NOMO-1 treated with DMSO at 0.1 percent for 48 hours (cell line): ENCODE measurements at regions not wholly inside any gene's neighbourhood (a gene's known extent, or its start where the extent isn't known, plus 50 kb on each side); places are given as distances from the start of the nearest gene placed in this dataset.

Source experiments
- DNase-seq: peaks from one replicate; lab custom pipeline; 2025; ENCODE audit not compliant: unreplicated experiment; lab: John Stamatoyannopoulos, UW

- DNase-seq: no peak
Measured at GRCh38 chr11:112508750-112509149, 248.1 kb upstream of the PLET1 start.

GRCh38 chr11:112509300-112509699, 248.6 kb upstream of the PLET1 start:
- DNase-seq: no peak

- DNase-seq: no peak
Measured at GRCh38 chr11:112511271-112511670, 250.6 kb upstream of the PLET1 start.

GRCh38 chr11:112511911-112512310, 251.3 kb upstream of the PLET1 start:
- DNase-seq: no peak

- DNase-seq: no peak
Measured at GRCh38 chr11:112513417-112513816, 252.8 kb upstream of the PLET1 start.

- DNase-seq: no peak
Measured at GRCh38 chr11:112514011-112514740, 253.5 kb upstream of the PLET1 start.

GRCh38 chr11:112516261-112516660, 255.6 kb upstream of the PLET1 start:
- no peak for DNase-seq

GRCh38 chr11:112516755-112517154, 256.1 kb upstream of the PLET1 start:
- DNase-seq: no peak

- no peak for DNase-seq
Measured at GRCh38 chr11:112518371-112518770, 257.7 kb upstream of the PLET1 start.

GRCh38 chr11:112519751-112520150, 259.1 kb upstream of the PLET1 start:
- no peak for DNase-seq

- DNase-seq: no peak
Measured at GRCh38 chr11:112520354-112520753, 259.7 kb upstream of the PLET1 start.

GRCh38 chr11:112522536-112522935, 261.9 kb upstream of the PLET1 start:
- peak; percentile 21 for DNase-seq

- no peak for DNase-seq
Measured at GRCh38 chr11:112523031-112523430, 262.4 kb upstream of the PLET1 start.

GRCh38 chr11:112523477-112523876, 262.8 kb upstream of the PLET1 start:
- DNase-seq: no peak

- no peak for DNase-seq
Measured at GRCh38 chr11:112523951-112524350, 263.3 kb upstream of the PLET1 start.

- no peak for DNase-seq
Measured at GRCh38 chr11:112524798-112525197, 264.1 kb upstream of the PLET1 start.

GRCh38 chr11:112525270-112525669, 264.6 kb upstream of the PLET1 start:
- no peak for DNase-seq

GRCh38 chr11:112525844-112526590, 265.4 kb upstream of the PLET1 start:
- DNase-seq: no peak

GRCh38 chr11:112526699-112527416, 266.2 kb upstream of the PLET1 start:
- no peak for DNase-seq

GRCh38 chr11:112529071-112529470, 268.4 kb upstream of the PLET1 start:
- no peak for DNase-seq

- no peak for DNase-seq
Measured at GRCh38 chr11:112532506-112532905, 271.8 kb upstream of the PLET1 start.

GRCh38 chr11:112533682-112534081, 273.0 kb upstream of the PLET1 start:
- no peak for DNase-seq
